GM23338 (cell line): ENCODE measurements at regions not wholly inside any gene's neighbourhood (a gene's known extent, or its start where the extent isn't known, plus 50 kb on each side); places are given as distances from the start of the nearest gene placed in this dataset.

Experiments
- ATAC-seq: fragments of 200-7000 bp; cut with Tn5 transposase; 3 replicates; pipeline ENCODE4 v1.9.1; 2020
- DNase-seq: peaks from one replicate; pipeline ENCODE4 v3.0.0-alpha.2; 2015; ENCODE audit warnings: low spot score
- H2AFZ ChIP-seq: fragments of 200-600 bp; sonication (generic); 2 replicates; pipeline ENCODE4 v1.8.0; 2016; ENCODE audit warnings: antibody characterized with exemption, mild to moderate bottlenecking, moderate library complexity
- H3F3A ChIP-seq: fragments of 200-600 bp; sonication (generic); replicated peaks from 2 replicates; pipeline ENCODE4 v1.8.0; 2017; ENCODE audit warnings: antibody characterized with exemption, mixed run types, low read depth
- H3K27ac ChIP-seq: fragments of 200-600 bp; sonication (generic); 2 replicates; pipeline ENCODE4 v1.6.1; 2016; ENCODE audit warnings: low read depth
- H3K27me3 ChIP-seq: fragments of 200-600 bp; sonication (generic); 2 replicates; pipeline ENCODE4 v1.8.0; 2016; ENCODE audit warnings: mild to moderate bottlenecking, mixed run types, moderate library complexity; ENCODE audit not compliant: insufficient read depth
- H3K36me3 ChIP-seq: fragments of 200-600 bp; sonication (generic); 2 replicates; pipeline ENCODE4 v1.8.0; 2016; ENCODE audit warnings: mild to moderate bottlenecking; ENCODE audit not compliant: insufficient read depth
- H3K4me1 ChIP-seq: fragments of 200-600 bp; sonication (generic); 2 replicates; pipeline ENCODE4 v1.8.0; 2016; ENCODE audit warnings: mild to moderate bottlenecking, moderate library complexity; ENCODE audit not compliant: insufficient read depth
- H3K4me2 ChIP-seq: fragments of 200-600 bp; sonication (generic); 2 replicates; pipeline ENCODE4 v1.7.1; 2017; ENCODE audit warnings: mixed run types
- H3K4me3 ChIP-seq: fragments of 200-600 bp; sonication (generic); 2 replicates; pipeline ENCODE4 v1.6.1; 2016; ENCODE audit warnings: mixed run types
- H3K79me2 ChIP-seq: fragments of 200-600 bp; sonication (generic); replicated peaks from 2 replicates; pipeline ENCODE4 v1.8.0; 2017; ENCODE audit warnings: mild to moderate bottlenecking; ENCODE audit not compliant: insufficient read depth
- H3K9me2 ChIP-seq: fragments of 200-600 bp; sonication (generic); 2 replicates; pipeline ENCODE4 v1.8.0; 2017; ENCODE audit not compliant: insufficient read depth
- H4K20me1 ChIP-seq: fragments of 200-600 bp; sonication (generic); replicated peaks from 2 replicates; pipeline ENCODE4 v1.8.0; 2017; ENCODE audit warnings: mild to moderate bottlenecking; ENCODE audit not compliant: insufficient read depth
- H3K27ac Mint-ChIP-seq: 2 replicates; pipeline ENCODE4 v1.8.0; 2020; ENCODE audit warnings: inconsistent platforms, mild to moderate bottlenecking, moderate library complexity, mixed read lengths
- H3K27me3 Mint-ChIP-seq: 3 replicates; pipeline ENCODE4 v1.8.0; 2022; ENCODE audit warnings: low read depth, mild to moderate bottlenecking, moderate library complexity, mixed read lengths, inconsistent platforms; ENCODE audit not compliant: insufficient read depth, poor library complexity
- H3K36me3 Mint-ChIP-seq: 3 replicates; pipeline ENCODE4 v1.8.0; 2021; ENCODE audit warnings: low read depth, mild to moderate bottlenecking, inconsistent platforms, moderate library complexity, mixed read lengths
- H3K4me1 Mint-ChIP-seq: 3 replicates; pipeline ENCODE4 v1.8.0; 2020; ENCODE audit warnings: mild to moderate bottlenecking, inconsistent platforms, mixed read lengths
- H3K4me3 Mint-ChIP-seq: 3 replicates; pipeline ENCODE4 v1.8.0; 2021; ENCODE audit warnings: moderate library complexity, mild to moderate bottlenecking, inconsistent platforms, mixed read lengths
- H3K9me3 Mint-ChIP-seq: 3 replicates; pipeline ENCODE4 v1.8.0; 2020; ENCODE audit warnings: moderate library complexity, mild to moderate bottlenecking, inconsistent platforms, mixed read lengths
- JUNB ChIP-seq: IDR thresholded peaks from one replicate; pipeline ENCODE4 v1.6.1; 2016; ENCODE audit warnings: antibody characterized with exemption; ENCODE audit not compliant: unreplicated experiment
- TF ChIP-seq, protein P1 (sequence below): fragments of 250-450 bp; sonication (Bioruptor Pico); IDR thresholded peaks from 2 replicates; pipeline ENCODE4 v1.5.0; 2020; ENCODE audit warnings: mild to moderate bottlenecking, moderate library complexity
- TF ChIP-seq, protein P2 (sequence below): IDR thresholded peaks from one replicate; pipeline ENCODE4 v1.6.1; 2018; ENCODE audit warnings: antibody characterized with exemption; ENCODE audit not compliant: unreplicated experiment
- TF ChIP-seq, protein P3 (sequence below), 2 experiments: fragments of 200-600 bp in 1 of 2; sonication (generic) in 1 of 2; conservative IDR thresholded peaks; 2 replicates each; pipeline versions ENCODE4 v1.5.1 to v1.6.1; 2016 to 2017; ENCODE audit warnings: antibody characterized with exemption in 2 of 2, low read depth in 2 of 2, mild to moderate bottlenecking in 2 of 2, moderate library complexity in 1 of 2

DNA sequence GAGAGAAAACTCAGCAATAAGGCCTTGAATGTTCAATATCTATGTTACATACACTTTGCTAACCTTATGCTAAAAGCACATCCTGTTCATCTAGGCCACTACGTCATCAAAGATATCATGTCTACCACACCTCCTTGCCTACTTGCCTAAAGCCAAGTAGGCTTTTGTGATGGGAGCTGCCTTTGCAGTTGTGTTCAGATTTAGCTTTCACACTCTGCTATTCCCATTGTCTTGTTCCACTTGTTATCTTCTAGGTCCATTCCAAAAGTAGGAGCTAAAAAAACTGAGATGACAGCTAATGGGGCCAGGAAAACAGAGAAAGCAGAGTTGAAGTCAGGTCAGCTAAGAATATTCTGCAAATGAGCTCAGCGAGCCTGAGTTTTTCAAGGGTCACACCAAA is 153.6 kb upstream of the EDNRA start:
- Histone ChIP-seq H3K4me2 (no peak overlapping the region), H3K9me2 (no peaks in the 10 kb centered on the region), H4K20me1 (no peaks in the 10 kb centered on the region), H3K27me3 (no peaks in the 10 kb centered on the region), H3K27ac (no peak overlapping the region), H3K4me3 (no peak overlapping the region), H3K36me3 (no peaks in the 10 kb centered on the region), H3F3A (no peaks in the 10 kb centered on the region), H3K4me1 (no peaks in the 10 kb centered on the region), H3K79me2 (no peaks in the 10 kb centered on the region), H2AFZ (no peak overlapping the region)
- TF ChIP-seq, protein P1, sequence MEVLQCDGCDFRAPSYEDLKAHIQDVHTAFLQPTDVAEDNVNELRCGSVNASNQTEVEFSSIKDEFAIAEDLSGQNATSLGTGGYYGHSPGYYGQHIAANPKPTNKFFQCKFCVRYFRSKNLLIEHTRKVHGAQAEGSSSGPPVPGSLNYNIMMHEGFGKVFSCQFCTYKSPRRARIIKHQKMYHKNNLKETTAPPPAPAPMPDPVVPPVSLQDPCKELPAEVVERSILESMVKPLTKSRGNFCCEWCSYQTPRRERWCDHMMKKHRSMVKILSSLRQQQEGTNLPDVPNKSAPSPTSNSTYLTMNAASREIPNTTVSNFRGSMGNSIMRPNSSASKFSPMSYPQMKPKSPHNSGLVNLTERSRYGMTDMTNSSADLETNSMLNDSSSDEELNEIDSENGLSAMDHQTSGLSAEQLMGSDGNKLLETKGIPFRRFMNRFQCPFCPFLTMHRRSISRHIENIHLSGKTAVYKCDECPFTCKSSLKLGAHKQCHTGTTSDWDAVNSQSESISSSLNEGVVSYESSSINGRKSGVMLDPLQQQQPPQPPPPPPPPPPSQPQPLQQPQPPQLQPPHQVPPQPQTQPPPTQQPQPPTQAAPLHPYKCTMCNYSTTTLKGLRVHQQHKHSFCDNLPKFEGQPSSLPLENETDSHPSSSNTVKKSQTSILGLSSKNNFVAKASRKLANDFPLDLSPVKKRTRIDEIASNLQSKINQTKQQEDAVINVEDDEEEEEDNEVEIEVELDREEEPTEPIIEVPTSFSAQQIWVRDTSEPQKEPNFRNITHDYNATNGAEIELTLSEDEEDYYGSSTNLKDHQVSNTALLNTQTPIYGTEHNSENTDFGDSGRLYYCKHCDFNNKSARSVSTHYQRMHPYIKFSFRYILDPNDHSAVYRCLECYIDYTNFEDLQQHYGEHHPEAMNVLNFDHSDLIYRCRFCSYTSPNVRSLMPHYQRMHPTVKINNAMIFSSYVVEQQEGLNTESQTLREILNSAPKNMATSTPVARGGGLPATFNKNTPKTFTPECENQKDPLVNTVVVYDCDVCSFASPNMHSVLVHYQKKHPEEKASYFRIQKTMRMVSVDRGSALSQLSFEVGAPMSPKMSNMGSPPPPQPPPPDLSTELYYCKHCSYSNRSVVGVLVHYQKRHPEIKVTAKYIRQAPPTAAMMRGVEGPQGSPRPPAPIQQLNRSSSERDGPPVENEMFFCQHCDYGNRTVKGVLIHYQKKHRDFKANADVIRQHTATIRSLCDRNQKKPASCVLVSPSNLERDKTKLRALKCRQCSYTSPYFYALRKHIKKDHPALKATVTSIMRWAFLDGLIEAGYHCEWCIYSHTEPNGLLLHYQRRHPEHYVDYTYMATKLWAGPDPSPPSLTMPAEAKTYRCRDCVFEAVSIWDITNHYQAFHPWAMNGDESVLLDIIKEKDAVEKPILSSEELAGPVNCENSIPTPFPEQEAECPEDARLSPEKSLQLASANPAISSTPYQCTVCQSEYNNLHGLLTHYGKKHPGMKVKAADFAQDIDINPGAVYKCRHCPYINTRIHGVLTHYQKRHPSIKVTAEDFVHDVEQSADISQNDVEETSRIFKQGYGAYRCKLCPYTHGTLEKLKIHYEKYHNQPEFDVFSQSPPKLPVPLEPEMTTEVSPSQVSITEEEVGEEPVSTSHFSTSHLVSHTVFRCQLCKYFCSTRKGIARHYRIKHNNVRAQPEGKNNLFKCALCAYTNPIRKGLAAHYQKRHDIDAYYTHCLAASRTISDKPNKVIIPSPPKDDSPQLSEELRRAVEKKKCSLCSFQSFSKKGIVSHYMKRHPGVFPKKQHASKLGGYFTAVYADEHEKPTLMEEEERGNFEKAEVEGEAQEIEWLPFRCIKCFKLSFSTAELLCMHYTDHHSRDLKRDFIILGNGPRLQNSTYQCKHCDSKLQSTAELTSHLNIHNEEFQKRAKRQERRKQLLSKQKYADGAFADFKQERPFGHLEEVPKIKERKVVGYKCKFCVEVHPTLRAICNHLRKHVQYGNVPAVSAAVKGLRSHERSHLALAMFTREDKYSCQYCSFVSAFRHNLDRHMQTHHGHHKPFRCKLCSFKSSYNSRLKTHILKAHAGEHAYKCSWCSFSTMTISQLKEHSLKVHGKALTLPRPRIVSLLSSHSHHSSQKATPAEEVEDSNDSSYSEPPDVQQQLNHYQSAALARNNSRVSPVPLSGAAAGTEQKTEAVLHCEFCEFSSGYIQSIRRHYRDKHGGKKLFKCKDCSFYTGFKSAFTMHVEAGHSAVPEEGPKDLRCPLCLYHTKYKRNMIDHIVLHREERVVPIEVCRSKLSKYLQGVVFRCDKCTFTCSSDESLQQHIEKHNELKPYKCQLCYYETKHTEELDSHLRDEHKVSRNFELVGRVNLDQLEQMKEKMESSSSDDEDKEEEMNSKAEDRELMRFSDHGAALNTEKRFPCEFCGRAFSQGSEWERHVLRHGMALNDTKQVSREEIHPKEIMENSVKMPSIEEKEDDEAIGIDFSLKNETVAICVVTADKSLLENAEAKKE (CRISPR knock-in tag) = no peak
- TF ChIP-seq, protein P2, sequence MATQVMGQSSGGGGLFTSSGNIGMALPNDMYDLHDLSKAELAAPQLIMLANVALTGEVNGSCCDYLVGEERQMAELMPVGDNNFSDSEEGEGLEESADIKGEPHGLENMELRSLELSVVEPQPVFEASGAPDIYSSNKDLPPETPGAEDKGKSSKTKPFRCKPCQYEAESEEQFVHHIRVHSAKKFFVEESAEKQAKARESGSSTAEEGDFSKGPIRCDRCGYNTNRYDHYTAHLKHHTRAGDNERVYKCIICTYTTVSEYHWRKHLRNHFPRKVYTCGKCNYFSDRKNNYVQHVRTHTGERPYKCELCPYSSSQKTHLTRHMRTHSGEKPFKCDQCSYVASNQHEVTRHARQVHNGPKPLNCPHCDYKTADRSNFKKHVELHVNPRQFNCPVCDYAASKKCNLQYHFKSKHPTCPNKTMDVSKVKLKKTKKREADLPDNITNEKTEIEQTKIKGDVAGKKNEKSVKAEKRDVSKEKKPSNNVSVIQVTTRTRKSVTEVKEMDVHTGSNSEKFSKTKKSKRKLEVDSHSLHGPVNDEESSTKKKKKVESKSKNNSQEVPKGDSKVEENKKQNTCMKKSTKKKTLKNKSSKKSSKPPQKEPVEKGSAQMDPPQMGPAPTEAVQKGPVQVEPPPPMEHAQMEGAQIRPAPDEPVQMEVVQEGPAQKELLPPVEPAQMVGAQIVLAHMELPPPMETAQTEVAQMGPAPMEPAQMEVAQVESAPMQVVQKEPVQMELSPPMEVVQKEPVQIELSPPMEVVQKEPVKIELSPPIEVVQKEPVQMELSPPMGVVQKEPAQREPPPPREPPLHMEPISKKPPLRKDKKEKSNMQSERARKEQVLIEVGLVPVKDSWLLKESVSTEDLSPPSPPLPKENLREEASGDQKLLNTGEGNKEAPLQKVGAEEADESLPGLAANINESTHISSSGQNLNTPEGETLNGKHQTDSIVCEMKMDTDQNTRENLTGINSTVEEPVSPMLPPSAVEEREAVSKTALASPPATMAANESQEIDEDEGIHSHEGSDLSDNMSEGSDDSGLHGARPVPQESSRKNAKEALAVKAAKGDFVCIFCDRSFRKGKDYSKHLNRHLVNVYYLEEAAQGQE = no peak
- no peak for TF ChIP-seq JUNB
- TF ChIP-seq, protein P3, sequence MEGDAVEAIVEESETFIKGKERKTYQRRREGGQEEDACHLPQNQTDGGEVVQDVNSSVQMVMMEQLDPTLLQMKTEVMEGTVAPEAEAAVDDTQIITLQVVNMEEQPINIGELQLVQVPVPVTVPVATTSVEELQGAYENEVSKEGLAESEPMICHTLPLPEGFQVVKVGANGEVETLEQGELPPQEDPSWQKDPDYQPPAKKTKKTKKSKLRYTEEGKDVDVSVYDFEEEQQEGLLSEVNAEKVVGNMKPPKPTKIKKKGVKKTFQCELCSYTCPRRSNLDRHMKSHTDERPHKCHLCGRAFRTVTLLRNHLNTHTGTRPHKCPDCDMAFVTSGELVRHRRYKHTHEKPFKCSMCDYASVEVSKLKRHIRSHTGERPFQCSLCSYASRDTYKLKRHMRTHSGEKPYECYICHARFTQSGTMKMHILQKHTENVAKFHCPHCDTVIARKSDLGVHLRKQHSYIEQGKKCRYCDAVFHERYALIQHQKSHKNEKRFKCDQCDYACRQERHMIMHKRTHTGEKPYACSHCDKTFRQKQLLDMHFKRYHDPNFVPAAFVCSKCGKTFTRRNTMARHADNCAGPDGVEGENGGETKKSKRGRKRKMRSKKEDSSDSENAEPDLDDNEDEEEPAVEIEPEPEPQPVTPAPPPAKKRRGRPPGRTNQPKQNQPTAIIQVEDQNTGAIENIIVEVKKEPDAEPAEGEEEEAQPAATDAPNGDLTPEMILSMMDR (conservative IDR thresholded peaks at IDR 0.05; ENCODE audit: low read depth in 2 of 2) = no peak
- no peak overlapping the region for H3K27ac Mint-ChIP-seq
- no peak for DNase-seq
- ATAC-seq = no peak
- H3K9me3 Mint-ChIP-seq = no peaks in the 10 kb centered on the region
- no peaks in the 10 kb centered on the region for H3K27me3 Mint-ChIP-seq
- H3K4me3 Mint-ChIP-seq = no peak overlapping the region
- H3K4me1 Mint-ChIP-seq = no peaks in the 10 kb centered on the region
- no peaks in the 10 kb centered on the region for H3K36me3 Mint-ChIP-seq
